GM19372 (cell line): ENCODE measurements at regions not wholly inside any gene's neighbourhood (a gene's known extent, or its start where the extent isn't known, plus 50 kb on each side); places are given as distances from the start of the nearest gene placed in this dataset.
A peak's percentile ranks its signal among the peaks of the same experiment; 100 is the strongest.

Source experiments
- ATAC-seq: cut with Tn5 transposase; IDR thresholded peaks from one replicate; pipeline ENCODE4 v1.9.1; 2021; ENCODE audit warnings: mild to moderate bottlenecking, low read depth, moderate library complexity; ENCODE audit not compliant: unreplicated experiment

- no peak for ATAC-seq
Measured at GRCh38 chr15:91703274-91703673, 150.2 kb upstream of the SLCO3A1 start.

- ATAC-seq: no peak
Measured at GRCh38 chr15:91704343-91704742, 149.2 kb upstream of the SLCO3A1 start.

GRCh38 chr15:91706322-91707032, 147.0 kb upstream of the SLCO3A1 start:
- peak; percentile 85 for ATAC-seq

- no peak for ATAC-seq
Measured at GRCh38 chr15:91710080-91710698, 143.3 kb upstream of the SLCO3A1 start.

- ATAC-seq: no peak
Measured at GRCh38 chr15:91711384-91712033, 142.0 kb upstream of the SLCO3A1 start.

GRCh38 chr15:91712286-91712685, 141.2 kb upstream of the SLCO3A1 start:
- no peak for ATAC-seq

GRCh38 chr15:91716536-91716935, 137.0 kb upstream of the SLCO3A1 start:
- no peak for ATAC-seq

GRCh38 chr15:91717811-91718210, 135.7 kb upstream of the SLCO3A1 start:
- no peak for ATAC-seq

- ATAC-seq: no peak
Measured at GRCh38 chr15:91723959-91724358, 129.5 kb upstream of the SLCO3A1 start.

GRCh38 chr15:91733661-91734060, 119.8 kb upstream of the SLCO3A1 start:
- no peak for ATAC-seq

- ATAC-seq: no peak
Measured at GRCh38 chr15:91737151-91737818, 116.2 kb upstream of the SLCO3A1 start.

- ATAC-seq: no peak
Measured at GRCh38 chr15:91741986-91742385, 111.5 kb upstream of the SLCO3A1 start.

GRCh38 chr15:91751611-91752010, 101.9 kb upstream of the SLCO3A1 start:
- no peak for ATAC-seq

GRCh38 chr15:91752081-91752785, 101.3 kb upstream of the SLCO3A1 start:
- no peak for ATAC-seq

GRCh38 chr15:91759560-91759959, 93.9 kb upstream of the SLCO3A1 start:
- ATAC-seq: no peak

GRCh38 chr15:91765660-91766059, 87.8 kb upstream of the SLCO3A1 start:
- ATAC-seq: no peak

GRCh38 chr15:91769476-91769875, 84.0 kb upstream of the SLCO3A1 start:
- no peak for ATAC-seq

- ATAC-seq: no peak
Measured at GRCh38 chr15:91769894-91770293, 83.6 kb upstream of the SLCO3A1 start.

GRCh38 chr15:91776104-91776503, 77.4 kb upstream of the SLCO3A1 start:
- ATAC-seq: no peak

GRCh38 chr15:91779960-91780359, 73.5 kb upstream of the SLCO3A1 start:
- no peak for ATAC-seq

- no peak for ATAC-seq
Measured at GRCh38 chr15:91780387-91780786, 73.1 kb upstream of the SLCO3A1 start.
